ENCODE measurements at regions not wholly inside any gene's neighbourhood (a gene's known extent, or its start where the extent isn't known, plus 50 kb on each side); places are given as distances from the start of the nearest gene placed in this dataset.

DNA sequence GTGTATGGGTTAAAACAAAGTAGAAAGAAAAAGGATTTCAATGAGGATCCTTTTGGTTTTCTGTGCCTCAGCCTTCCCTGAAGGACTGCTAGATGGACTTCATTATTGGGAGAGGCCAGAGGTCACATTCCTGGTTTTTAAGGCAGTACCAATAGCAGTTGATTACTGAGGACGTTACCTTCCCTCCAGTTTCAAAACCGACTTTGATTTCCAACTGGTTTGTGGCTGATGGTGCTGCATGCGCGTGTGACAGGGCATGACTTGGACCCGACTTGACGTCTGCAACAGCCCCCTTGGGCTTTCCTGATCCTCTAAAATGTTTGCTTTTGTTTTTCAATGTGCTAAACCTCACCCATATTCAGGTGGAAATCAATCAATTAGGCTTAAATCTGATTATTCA, 314.3 kb upstream of the ARGLU1 start:
- TF ChIP-seq, protein P1, sequence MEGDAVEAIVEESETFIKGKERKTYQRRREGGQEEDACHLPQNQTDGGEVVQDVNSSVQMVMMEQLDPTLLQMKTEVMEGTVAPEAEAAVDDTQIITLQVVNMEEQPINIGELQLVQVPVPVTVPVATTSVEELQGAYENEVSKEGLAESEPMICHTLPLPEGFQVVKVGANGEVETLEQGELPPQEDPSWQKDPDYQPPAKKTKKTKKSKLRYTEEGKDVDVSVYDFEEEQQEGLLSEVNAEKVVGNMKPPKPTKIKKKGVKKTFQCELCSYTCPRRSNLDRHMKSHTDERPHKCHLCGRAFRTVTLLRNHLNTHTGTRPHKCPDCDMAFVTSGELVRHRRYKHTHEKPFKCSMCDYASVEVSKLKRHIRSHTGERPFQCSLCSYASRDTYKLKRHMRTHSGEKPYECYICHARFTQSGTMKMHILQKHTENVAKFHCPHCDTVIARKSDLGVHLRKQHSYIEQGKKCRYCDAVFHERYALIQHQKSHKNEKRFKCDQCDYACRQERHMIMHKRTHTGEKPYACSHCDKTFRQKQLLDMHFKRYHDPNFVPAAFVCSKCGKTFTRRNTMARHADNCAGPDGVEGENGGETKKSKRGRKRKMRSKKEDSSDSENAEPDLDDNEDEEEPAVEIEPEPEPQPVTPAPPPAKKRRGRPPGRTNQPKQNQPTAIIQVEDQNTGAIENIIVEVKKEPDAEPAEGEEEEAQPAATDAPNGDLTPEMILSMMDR (IDR thresholded peaks at IDR 0.05), result no peak
- no peak for TF ChIP-seq POLR2A (IDR thresholded peaks at IDR 0.05)

Data from breast epithelium (tissue), 3 donors.